Activated naive CD4-positive, alpha-beta T cell treated with Interleukin-2 at 50 U/mL for 16 hours (primary cell): ENCODE measurements at regions not wholly inside any gene's neighbourhood (a gene's known extent, or its start where the extent isn't known, plus 50 kb on each side); places are given as distances from the start of the nearest gene placed in this dataset.

Source experiments
- DNase-seq: peaks from one replicate; pipeline ENCODE4 v3.0.0-alpha.2; 2020

DNA sequence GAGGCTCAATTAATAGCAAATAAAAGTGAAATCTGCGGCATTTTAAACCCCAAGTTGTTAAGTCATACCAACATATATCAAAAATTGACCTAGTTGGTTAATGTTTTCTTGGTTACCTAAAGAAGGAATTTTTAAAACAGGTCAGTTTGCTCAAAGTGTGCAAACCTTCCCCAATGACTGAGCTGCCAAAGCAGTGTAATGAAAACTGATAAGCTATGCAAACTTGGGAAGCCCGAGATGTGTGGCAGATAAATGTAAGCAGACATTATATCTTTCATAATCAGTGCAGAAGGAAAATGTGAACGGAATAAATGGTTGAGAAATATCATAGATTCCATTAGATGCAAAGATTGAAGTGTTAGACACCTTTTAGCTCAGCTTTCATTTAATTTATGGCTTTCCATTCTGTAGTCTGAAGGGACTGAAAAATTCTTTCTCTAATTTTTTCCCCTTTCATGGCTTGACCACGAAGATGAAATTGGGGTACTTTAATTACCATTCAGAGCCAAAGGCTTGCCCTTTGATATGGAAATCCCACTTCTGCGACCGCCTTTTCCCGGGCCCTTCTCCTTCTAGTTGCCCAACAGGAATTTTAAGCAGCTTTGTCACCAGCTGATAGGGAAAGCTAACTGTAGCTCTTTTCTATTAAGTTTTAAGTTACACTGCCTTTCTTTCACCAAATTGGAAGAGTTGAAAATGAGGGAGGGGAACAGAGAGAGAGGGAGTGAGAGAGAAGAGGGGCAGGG lies 306.6 kb upstream of the SOX5 start:
- no peak for DNase-seq

DNA sequence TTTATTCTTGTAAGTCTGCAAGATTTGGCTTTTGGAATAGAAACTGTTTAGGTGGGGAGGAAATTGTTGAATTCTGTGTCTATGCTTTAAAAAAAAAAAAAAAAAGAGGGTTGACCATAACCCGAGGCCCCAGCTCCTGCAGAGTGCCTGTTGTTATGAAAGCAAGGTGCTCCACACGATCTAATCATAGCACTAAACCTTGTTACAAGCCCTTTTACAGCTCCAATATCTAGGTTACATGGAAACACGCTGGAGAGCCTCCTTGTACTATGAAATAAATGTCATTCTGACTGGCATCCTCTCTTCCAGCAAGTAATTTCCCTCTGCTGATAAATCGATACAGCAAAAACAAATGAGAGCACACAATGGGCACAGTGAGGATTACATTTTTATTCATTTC lies 303.1 kb upstream of the SOX5 start:
- no peak for DNase-seq

DNA sequence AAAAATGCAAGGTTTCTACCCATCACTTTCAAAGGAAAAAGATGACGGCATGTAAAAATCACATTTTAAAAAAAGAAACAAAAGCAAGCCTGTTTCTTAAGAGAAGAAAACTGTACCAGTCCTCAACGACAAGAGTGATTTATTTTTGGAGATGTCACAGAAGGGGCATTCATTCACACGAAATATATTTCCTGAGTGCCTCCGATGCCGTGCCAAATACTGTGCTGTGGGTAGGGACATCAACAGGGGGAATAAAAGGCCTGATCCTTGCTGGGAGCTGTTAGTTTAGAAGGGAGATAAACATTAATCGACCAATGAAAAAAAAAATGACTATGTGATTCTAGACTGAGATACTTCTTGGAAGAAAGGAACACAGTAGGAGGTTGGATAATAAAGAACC lies 297.5 kb upstream of the SOX5 start:
- DNase-seq, result no peak

DNA sequence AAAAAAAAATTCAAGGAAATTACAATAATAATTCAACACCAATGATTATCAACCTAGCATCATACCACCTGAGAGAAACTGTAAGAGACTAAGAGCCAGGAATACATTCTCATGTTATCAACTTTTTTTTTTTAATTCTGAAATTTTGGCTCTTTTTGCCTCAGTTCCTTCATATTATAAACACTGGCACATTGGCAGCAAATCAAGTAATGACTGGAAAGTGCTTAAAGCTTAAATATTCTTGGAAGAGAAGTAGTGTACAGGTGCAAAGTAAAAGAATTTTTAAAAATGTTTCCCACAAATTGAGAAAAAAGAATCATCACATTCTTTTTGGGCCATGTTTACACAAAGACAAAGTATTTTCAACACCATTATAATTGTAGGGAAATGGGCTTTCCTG lies 296.9 kb upstream of the SOX5 start:
- DNase-seq, result no peak

DNA sequence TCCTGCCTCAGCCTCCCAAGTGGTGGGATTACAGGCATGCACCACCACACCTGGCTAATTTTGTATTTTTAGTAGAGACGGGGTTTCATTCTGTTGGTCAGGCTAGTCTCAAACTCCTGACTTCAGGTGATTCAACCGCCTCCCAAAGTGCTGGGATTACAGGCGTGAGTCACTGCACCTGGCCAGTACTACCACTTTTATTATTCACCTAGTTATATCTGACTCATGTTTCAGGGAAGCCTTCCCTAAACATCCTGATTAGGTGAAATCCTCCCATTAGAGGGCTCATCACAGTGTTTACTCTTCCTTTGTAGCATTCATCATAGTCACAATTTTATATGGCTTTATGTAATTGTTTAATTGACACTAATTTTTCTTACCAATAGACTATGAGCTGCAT lies 295.3 kb upstream of the SOX5 start:
- DNase-seq, result no peak

- DNase-seq, result no peak
Measured at GRCh38 chr12:24244231-24244630, 294.8 kb upstream of the SOX5 start.

- DNase-seq, result no peak
Measured at GRCh38 chr12:24240707-24241106, 291.2 kb upstream of the SOX5 start.

- DNase-seq, result no peak
Measured at GRCh38 chr12:24233519-24234246, 284.2 kb upstream of the SOX5 start.

DNA sequence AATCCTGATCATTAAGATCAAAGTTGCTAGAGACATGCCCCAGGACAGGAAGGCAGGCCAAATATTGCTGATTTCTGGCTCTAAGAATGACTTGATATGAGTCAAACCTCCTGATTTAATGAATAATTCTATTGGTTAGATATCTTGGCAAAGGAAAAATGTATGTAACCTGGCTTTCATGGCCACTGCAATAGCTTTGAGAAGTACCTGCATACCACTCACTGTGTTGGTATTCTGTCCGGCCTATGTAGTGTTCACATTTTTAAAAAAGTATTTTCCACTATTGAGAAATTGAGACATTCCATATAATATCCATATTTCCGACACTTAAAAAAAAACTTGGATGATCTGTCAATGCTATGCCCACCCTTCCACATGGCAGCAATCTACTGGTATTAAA lies 283.1 kb upstream of the SOX5 start:
- no peak for DNase-seq

DNA sequence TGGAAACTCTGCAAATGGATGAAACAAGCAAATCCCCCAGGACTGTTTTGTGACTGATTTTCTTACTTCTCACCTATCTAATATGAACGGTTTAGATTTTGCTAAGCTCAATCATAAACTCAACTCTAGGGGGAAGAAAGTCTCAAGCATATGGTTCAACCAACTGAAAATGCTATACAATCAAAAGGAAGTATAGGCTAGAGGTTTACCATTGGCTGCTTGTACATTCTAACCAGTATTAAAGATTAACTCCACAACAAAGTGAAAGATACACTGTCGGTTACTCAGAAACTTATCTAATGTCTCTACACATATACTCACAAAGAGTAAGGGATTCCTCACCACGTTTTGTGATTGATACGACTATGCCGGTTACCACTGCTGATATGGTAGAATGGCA lies 281.8 kb upstream of the SOX5 start:
- no peak for DNase-seq

DNA sequence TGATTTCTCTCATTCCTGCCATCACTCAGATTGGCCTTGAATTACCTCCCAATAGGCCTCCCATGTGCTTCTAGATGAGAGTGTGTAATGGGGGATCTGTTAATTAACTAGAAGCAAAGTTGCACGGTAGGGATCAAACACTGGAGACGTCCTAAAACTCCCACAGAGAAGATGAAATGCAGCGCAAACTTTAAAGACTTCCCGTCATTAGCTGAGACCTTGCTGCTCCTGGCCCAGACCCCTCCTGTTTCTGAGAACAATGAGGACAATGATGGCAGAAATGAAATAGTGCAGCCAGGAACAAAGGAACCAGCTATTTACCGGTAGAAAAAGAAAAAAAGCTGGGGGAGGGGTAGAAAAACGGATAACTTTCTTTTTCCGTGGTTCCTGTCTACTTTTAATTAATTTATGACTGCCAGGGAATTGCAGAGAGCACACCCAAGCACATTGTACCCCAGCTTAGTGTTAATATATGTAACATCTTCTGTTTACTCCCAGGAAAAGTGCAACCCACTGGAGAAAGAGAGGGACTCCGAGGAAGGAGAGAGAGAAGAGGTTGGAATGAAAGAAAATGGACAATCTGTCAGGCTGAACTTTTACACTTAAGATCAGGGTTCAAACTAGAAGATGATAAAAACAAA lies 280.7 kb upstream of the SOX5 start:
- no peak for DNase-seq

- DNase-seq, result no peak
Measured at GRCh38 chr12:24229031-24229700, 279.7 kb upstream of the SOX5 start.

- no peak for DNase-seq
Measured at GRCh38 chr12:24228371-24228770, 278.9 kb upstream of the SOX5 start.

DNA sequence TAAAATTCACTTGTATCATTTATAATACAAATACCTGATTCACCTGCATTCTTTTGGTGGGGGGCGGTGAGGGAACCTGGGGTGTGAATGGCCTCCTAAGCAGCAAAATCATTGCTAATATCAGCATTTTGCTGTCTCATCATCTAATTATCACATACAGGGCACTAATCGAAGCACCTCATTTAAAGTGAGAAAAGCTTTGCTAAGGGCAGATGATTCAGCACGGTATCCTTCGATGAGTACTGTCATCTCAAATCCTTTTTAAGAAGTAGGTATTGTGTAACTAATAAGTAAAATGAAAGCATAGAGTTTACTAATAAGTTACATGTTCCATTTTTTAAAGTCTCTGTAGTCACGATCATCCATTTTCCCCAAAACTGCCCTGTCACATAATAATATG lies 278.1 kb upstream of the SOX5 start:
- DNase-seq, result no peak

DNA sequence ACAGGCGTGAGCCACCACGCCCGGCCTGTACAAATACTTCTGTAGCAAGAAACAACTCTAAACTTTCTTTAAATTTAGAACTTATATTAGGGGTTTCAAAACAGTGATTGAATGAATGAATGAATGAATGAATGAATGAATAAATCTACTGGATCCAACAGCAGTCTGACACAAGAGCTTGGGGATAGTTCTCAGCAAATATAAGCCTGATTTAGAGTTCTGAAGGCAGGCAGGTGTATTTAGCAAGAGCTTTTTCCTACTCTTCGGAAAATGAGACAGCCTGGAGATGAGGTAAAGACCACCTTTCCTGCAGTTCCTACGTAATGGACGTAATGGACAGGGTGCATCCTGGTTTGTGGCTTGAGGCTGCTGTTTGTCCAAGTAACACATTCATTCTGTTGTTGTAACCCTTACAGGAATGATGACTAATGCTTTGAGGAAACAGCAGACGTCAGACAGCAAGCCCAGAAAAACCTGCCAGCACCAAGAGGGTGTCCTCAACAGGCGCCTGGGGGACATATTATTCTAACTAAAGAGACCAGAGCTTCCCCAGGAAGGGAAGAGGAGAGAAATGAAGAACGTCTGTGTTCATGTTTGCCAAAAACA lies 277.4 kb upstream of the SOX5 start:
- no peak for DNase-seq

DNA sequence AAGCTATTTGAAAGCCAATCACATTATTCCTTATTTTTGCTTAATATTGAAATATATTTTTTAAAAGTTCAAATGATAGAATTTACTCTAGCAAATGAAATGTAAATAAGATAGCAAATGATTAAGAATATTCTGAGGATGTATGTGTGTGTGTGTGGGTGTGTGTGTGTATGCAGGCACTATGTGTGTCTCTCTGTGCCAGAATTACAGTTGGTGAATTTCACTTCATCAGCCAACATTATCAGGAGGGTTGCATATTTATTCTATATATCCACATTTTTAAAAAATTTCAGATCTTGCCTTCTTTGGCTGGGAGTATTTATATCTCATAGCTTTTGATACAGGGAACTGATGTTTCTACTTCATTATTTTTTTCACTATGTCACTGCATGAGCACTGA lies 274.9 kb upstream of the SOX5 start:
- DNase-seq, result no peak

DNA sequence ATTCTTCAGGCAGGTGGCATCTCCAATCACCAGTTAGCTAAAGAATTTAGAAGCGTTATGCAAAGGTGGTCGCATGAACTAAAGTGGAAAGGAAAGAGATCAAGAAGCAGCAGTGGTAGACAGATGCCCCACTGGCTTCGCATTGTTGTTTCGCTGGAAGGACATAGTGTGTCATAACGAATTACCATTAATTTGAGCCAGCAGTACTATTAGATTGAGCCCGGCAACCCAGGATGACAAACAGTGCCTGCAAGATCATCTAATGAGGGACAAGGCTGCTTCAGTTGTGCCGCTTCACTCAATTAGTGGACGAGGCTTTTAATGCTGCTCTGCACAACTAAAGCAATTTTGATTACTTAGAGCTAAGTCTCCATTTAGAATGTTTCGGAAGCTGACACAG lies 274.5 kb upstream of the SOX5 start:
- no peak for DNase-seq

- no peak for DNase-seq
Measured at GRCh38 chr12:24222968-24223367, 273.5 kb upstream of the SOX5 start.

GRCh38 chr12:24212496-24212895 lies 263.0 kb upstream of the SOX5 start:
- no peak for DNase-seq

GRCh38 chr12:24206621-24207020 lies 257.2 kb upstream of the SOX5 start:
- DNase-seq, result no peak

GRCh38 chr12:24201258-24201970 lies 251.9 kb upstream of the SOX5 start:
- no peak for DNase-seq

DNA sequence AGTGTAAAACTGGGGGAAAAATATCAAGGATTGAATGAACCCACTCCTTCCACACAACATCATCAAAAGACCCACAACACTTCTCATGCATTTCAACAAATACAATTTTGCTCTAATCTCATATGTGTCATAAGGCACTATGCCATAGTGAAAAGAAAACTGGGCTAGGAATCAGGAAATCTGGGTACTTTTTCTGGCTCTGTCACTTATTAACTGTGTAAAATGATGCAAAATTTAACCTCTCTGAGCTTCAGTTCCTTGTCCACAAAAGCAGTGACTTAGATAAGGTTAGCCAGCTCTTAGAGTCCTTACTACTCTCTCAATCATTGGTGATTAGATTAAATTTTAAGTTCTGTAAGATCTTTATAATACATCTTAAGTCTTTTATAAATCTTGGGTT lies 250.5 kb upstream of the SOX5 start:
- no peak for DNase-seq
